B cell (primary cell): ENCODE measurements at regions not wholly inside any gene's neighbourhood (a gene's known extent, or its start where the extent isn't known, plus 50 kb on each side); places are given as distances from the start of the nearest gene placed in this dataset.

Source experiments
- CTCF ChIP-seq: fragments of 200-600 bp; IDR thresholded peaks from one replicate; pipeline ENCODE4 v1.8.0; 2022; ENCODE audit warnings: antibody characterized with exemption, mild to moderate bottlenecking
- EZH2 ChIP-seq: IDR thresholded peaks from 2 replicates; pipeline ENCODE4 v1.6.1; 2012; ENCODE audit warnings: borderline replicate concordance, low read depth, mild to moderate bottlenecking, moderate library complexity, low read length; ENCODE audit not compliant: insufficient read depth, poor library complexity, severe bottlenecking

- TF ChIP-seq CTCF (no peak), EZH2 (no peak)
Observed at GRCh38 chr17:53335443-53335842, 487.3 kb upstream of the KIF2B start.
